ENCODE measurements at regions not wholly inside any gene's neighbourhood (a gene's known extent, or its start where the extent isn't known, plus 50 kb on each side); places are given as distances from the start of the nearest gene placed in this dataset.

- H3K4me3 Mint-ChIP-seq (ENCODE audit: unreplicated experiment), result no peak overlapping the region
- DNase-seq (ENCODE audit: low spot score), result no peak
- no peaks in the 10 kb centered on the region for H3K36me3 Mint-ChIP-seq (ENCODE audit: low read depth, unreplicated experiment)
- H3K27me3 Mint-ChIP-seq (ENCODE audit: unreplicated experiment), result no peaks in the 10 kb centered on the region
- no peaks in the 10 kb centered on the region for H3K9me3 Mint-ChIP-seq (ENCODE audit: unreplicated experiment)
- H3K4me1 Mint-ChIP-seq (ENCODE audit: unreplicated experiment), result no peaks in the 10 kb centered on the region
- no peak for TF ChIP-seq CTCF (IDR thresholded peaks at IDR 0.05; ENCODE audit: unreplicated experiment)
- H3K27ac Mint-ChIP-seq (ENCODE audit: unreplicated experiment), result no peak overlapping the region
Observed at GRCh38 chr14:56512521-56512920, 67.1 kb upstream of the TMEM260 start.

DNA sequence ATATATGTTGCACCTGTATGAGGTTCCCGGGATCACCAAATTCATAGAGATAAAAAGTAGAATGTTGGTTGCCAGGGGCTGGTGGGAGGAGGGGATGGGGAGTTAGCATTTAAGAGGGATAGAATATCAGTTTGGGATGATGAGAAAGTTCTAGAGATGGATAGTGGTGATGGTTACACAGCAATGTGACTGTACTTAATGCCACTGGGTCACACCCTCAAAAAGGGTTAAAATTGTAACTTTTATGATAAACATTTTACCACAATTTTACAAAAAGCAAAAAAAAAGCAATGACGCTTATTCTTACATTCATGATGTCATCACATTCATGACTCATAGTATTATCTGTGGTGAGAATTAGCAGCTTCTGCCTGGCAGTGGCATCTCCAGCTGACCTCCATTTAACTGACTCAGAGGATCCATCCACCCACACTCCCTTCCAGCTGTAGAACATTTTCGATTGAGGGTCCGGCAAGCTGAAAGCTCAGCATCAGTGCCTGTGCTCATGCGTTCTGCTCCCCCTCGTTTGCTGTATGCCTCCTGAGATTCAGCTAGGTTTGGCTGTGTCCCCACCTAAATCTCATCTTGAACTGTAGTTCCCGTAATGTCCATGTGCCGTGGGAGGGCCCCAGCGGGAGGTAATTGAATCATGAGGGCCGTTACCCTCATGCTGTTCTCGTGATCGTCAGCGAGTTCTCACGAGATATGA is 64.8 kb upstream of the TMEM260 start:
- DNase-seq (ENCODE audit: low spot score), result no peak
- Mint-ChIP-seq H3K4me3 (ENCODE audit: unreplicated experiment) (no peak overlapping the region), H3K27ac (ENCODE audit: unreplicated experiment) (no peak overlapping the region), H3K27me3 (ENCODE audit: unreplicated experiment) (no peaks in the 10 kb centered on the region), H3K36me3 (ENCODE audit: low read depth, unreplicated experiment) (no peaks in the 10 kb centered on the region), H3K4me1 (ENCODE audit: unreplicated experiment) (peaks cover 3% of the 10 kb centered on the region), H3K9me3 (ENCODE audit: unreplicated experiment) (no peaks in the 10 kb centered on the region)
- TF ChIP-seq CTCF (IDR thresholded peaks at IDR 0.05; ENCODE audit: unreplicated experiment), result no peak

DNA sequence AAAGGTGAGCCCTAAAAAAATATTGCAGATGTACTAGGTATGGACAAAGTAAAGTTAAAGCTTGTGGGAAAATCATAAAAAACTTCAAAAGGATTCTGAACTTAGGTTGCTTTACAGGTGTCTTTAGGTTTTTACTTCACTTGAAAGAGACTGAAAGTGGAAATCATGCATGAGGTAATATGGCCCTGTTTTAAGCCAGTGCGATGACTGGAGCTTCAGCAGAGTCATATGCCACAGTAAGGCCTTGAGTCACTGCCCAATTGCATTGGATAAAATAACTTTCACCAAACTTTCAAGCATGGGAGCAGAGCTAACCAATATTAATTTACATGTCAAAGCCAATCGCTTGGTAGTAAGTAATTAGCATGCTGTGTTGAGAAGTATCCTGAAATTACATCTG is 63.9 kb upstream of the TMEM260 start:
- H3K4me3 Mint-ChIP-seq (ENCODE audit: unreplicated experiment), result no peak overlapping the region
- no peaks in the 10 kb centered on the region for H3K36me3 Mint-ChIP-seq (ENCODE audit: low read depth, unreplicated experiment)
- TF ChIP-seq CTCF (IDR thresholded peaks at IDR 0.05; ENCODE audit: unreplicated experiment), result no peak
- H3K9me3 Mint-ChIP-seq (ENCODE audit: unreplicated experiment), result no peaks in the 10 kb centered on the region
- H3K27me3 Mint-ChIP-seq (ENCODE audit: unreplicated experiment), result no peaks in the 10 kb centered on the region
- no peak for DNase-seq (ENCODE audit: low spot score)
- H3K27ac Mint-ChIP-seq (ENCODE audit: unreplicated experiment), result no peak overlapping the region
- peaks cover 3% of the 10 kb centered on the region for H3K4me1 Mint-ChIP-seq (ENCODE audit: unreplicated experiment)

DNA sequence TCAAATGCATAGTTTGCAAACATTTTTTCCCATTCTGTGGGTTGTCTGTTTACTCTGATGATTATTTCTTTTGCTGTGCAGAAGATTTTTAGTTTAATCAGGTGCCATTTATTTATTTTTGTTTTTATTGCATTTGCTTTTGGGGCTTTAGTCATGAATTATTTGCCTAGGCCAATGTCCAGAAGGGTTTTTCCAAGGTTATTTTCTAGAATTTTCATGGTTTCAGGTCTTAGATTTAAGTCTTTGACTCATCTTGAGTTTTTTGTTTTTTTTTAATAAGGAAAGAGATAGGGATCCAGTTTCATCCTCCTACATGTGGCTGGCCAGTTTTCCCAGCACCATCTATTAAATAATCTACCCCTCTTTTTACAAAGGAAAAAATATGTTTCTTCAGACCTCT is 57.2 kb upstream of the TMEM260 start:
- H3K27me3 Mint-ChIP-seq (ENCODE audit: unreplicated experiment), result no peaks in the 10 kb centered on the region
- H3K4me1 Mint-ChIP-seq (ENCODE audit: unreplicated experiment), result peaks cover 3% of the 10 kb centered on the region
- H3K4me3 Mint-ChIP-seq (ENCODE audit: unreplicated experiment), result no peak overlapping the region
- DNase-seq (ENCODE audit: low spot score), result no peak
- TF ChIP-seq CTCF (IDR thresholded peaks at IDR 0.05; ENCODE audit: unreplicated experiment), result no peak
- H3K9me3 Mint-ChIP-seq (ENCODE audit: unreplicated experiment), result no peaks in the 10 kb centered on the region
- no peak overlapping the region for H3K27ac Mint-ChIP-seq (ENCODE audit: unreplicated experiment)
- H3K36me3 Mint-ChIP-seq (ENCODE audit: low read depth, unreplicated experiment), result no peaks in the 10 kb centered on the region

DNA sequence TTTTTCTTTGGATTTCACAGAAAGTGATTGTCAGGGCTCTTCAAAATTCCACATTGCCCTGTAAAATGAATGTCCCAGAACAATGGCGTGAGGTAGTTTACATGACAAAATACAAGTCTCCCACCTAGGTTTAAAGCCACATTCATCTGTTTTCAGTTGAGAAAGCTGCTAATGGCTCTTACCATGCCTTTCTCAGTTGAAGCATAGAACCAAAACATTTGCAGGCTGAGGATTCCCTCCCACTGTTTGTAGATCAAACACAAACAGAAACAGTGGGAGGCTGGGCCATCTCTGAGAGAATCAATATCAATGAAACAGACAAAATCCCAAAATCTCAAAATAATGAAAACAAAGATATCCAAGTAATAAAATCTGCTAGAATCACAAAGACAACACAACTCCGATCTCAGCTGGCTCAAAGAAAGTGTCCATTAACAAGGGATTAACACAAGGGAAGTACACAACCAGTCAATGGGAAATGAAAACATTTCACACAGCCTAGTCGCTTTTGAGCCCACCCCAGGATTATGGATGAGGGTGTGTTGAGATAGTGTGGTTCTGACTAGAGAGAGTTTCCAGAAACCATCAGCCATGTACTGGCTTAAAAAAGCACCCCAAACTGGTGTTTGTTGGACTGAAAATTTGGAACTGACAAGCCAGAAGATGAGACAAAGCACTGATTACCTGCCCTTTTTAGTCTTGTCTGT is 54.5 kb upstream of the TMEM260 start:
- Mint-ChIP-seq H3K36me3 (ENCODE audit: low read depth, unreplicated experiment) (no peaks in the 10 kb centered on the region), H3K4me3 (ENCODE audit: unreplicated experiment) (no peak overlapping the region), H3K9me3 (ENCODE audit: unreplicated experiment) (no peaks in the 10 kb centered on the region), H3K4me1 (ENCODE audit: unreplicated experiment) (no peaks in the 10 kb centered on the region), H3K27me3 (ENCODE audit: unreplicated experiment) (no peaks in the 10 kb centered on the region), H3K27ac (ENCODE audit: unreplicated experiment) (no peak overlapping the region)
- TF ChIP-seq CTCF (IDR thresholded peaks at IDR 0.05; ENCODE audit: unreplicated experiment), result no peak
- DNase-seq (ENCODE audit: low spot score), result no peak
